ENCODE measurements at regions not wholly inside any gene's neighbourhood (a gene's known extent, or its start where the extent isn't known, plus 50 kb on each side); places are given as distances from the start of the nearest gene placed in this dataset.
"Not testable (repeated sequence)": the region's sequence is repeated elsewhere in the genome, so short reads cannot be mapped to it uniquely, and the experiment has no call there.

- WGBS = 63% methylated on average over 20 of the region's 20 CpGs
- Histone ChIP-seq H3K27ac (ENCODE audit: low read depth in 1 of 2, low read length in 2 of 2) (peak overlapping the region; percentile 85 to 90), H3K9ac (ENCODE audit: low read depth in 1 of 2, low read length in 2 of 2) (peak overlapping the region; percentile 42 to 68), H3K4me3 (ENCODE audit: low read depth in 1 of 3, low read length in 3 of 3) (peak overlapping the region; percentile 68 to 80 (median 73))
- DNase-seq (ENCODE audit: low spot score); H3K9me3 ChIP-seq (ENCODE audit: control insufficient read depth in 4 of 4, low read length in 3 of 4); H3K36me3 ChIP-seq (ENCODE audit: control insufficient read depth in 4 of 4, insufficient read depth in 3 of 4, low read depth in 1 of 4, low read length in 3 of 4); H3K27me3 ChIP-seq (ENCODE audit: control insufficient read depth in 4 of 4, insufficient read depth in 4 of 4, low read length in 3 of 4); H3K4me1 ChIP-seq (ENCODE audit: control insufficient read depth in 4 of 4, insufficient read depth in 4 of 4, low read length in 3 of 4): not testable (repeated sequence)
Observed at GRCh38 chr9:40991100-40991740, 137.3 kb downstream of the FOXD4L6 start.

GRCh38 chr9:40986332-40986731 lies 142.1 kb downstream of the FOXD4L6 start:
- not testable (repeated sequence) for H3K36me3 ChIP-seq (ENCODE audit: control insufficient read depth in 4 of 4, insufficient read depth in 3 of 4, low read depth in 1 of 4, low read length in 3 of 4); DNase-seq (ENCODE audit: low spot score); H3K9ac ChIP-seq (ENCODE audit: low read depth in 1 of 2, low read length in 2 of 2); H3K27me3 ChIP-seq (ENCODE audit: control insufficient read depth in 4 of 4, insufficient read depth in 4 of 4, low read length in 3 of 4); H3K27ac ChIP-seq (ENCODE audit: low read depth in 1 of 2, low read length in 2 of 2); H3K4me3 ChIP-seq (ENCODE audit: low read depth in 1 of 3, low read length in 3 of 3); H3K4me1 ChIP-seq (ENCODE audit: control insufficient read depth in 4 of 4, insufficient read depth in 4 of 4, low read length in 3 of 4); H3K9me3 ChIP-seq (ENCODE audit: control insufficient read depth in 4 of 4, low read length in 3 of 4)
- WGBS = 71% methylated on average over 2 of the region's 2 CpGs

- not testable (repeated sequence) for H3K9me3 ChIP-seq (ENCODE audit: control insufficient read depth in 4 of 4, low read length in 3 of 4); H3K27ac ChIP-seq (ENCODE audit: low read depth in 1 of 2, low read length in 2 of 2); H3K9ac ChIP-seq (ENCODE audit: low read depth in 1 of 2, low read length in 2 of 2); H3K27me3 ChIP-seq (ENCODE audit: control insufficient read depth in 4 of 4, insufficient read depth in 4 of 4, low read length in 3 of 4); H3K4me3 ChIP-seq (ENCODE audit: low read depth in 1 of 3, low read length in 3 of 3); H3K4me1 ChIP-seq (ENCODE audit: control insufficient read depth in 4 of 4, insufficient read depth in 4 of 4, low read length in 3 of 4); DNase-seq (ENCODE audit: low spot score); H3K36me3 ChIP-seq (ENCODE audit: control insufficient read depth in 4 of 4, insufficient read depth in 3 of 4, low read depth in 1 of 4, low read length in 3 of 4)
- WGBS = 93% methylated on average over 17 of the region's 17 CpGs
Observed at GRCh38 chr9:40975351-40975750, 153.1 kb downstream of the FOXD4L6 start.

- not testable (repeated sequence) for H3K27ac ChIP-seq (ENCODE audit: low read depth in 1 of 2, low read length in 2 of 2); H3K4me1 ChIP-seq (ENCODE audit: control insufficient read depth in 4 of 4, insufficient read depth in 4 of 4, low read length in 3 of 4); H3K27me3 ChIP-seq (ENCODE audit: control insufficient read depth in 4 of 4, insufficient read depth in 4 of 4, low read length in 3 of 4); H3K4me3 ChIP-seq (ENCODE audit: low read depth in 1 of 3, low read length in 3 of 3); H3K36me3 ChIP-seq (ENCODE audit: control insufficient read depth in 4 of 4, insufficient read depth in 3 of 4, low read depth in 1 of 4, low read length in 3 of 4); DNase-seq (ENCODE audit: low spot score); H3K9ac ChIP-seq (ENCODE audit: low read depth in 1 of 2, low read length in 2 of 2); H3K9me3 ChIP-seq (ENCODE audit: control insufficient read depth in 4 of 4, low read length in 3 of 4)
- 85% methylated on average over 10 of the region's 10 CpGs for WGBS
Observed at GRCh38 chr9:40974912-40975311, 153.6 kb downstream of the FOXD4L6 start.

- WGBS = 67% methylated on average over 3 of the region's 3 CpGs
- not testable (repeated sequence) for H3K9ac ChIP-seq (ENCODE audit: low read depth in 1 of 2, low read length in 2 of 2); H3K4me1 ChIP-seq (ENCODE audit: control insufficient read depth in 4 of 4, insufficient read depth in 4 of 4, low read length in 3 of 4); H3K36me3 ChIP-seq (ENCODE audit: control insufficient read depth in 4 of 4, insufficient read depth in 3 of 4, low read depth in 1 of 4, low read length in 3 of 4); DNase-seq (ENCODE audit: low spot score); H3K4me3 ChIP-seq (ENCODE audit: low read depth in 1 of 3, low read length in 3 of 3); H3K9me3 ChIP-seq (ENCODE audit: control insufficient read depth in 4 of 4, low read length in 3 of 4); H3K27me3 ChIP-seq (ENCODE audit: control insufficient read depth in 4 of 4, insufficient read depth in 4 of 4, low read length in 3 of 4); H3K27ac ChIP-seq (ENCODE audit: low read depth in 1 of 2, low read length in 2 of 2)
Observed at GRCh38 chr9:40971773-40972172, 156.7 kb downstream of the FOXD4L6 start.

GRCh38 chr9:40970340-40970739 lies 158.1 kb downstream of the FOXD4L6 start:
- DNase-seq (ENCODE audit: low spot score); H3K9ac ChIP-seq (ENCODE audit: low read depth in 1 of 2, low read length in 2 of 2); H3K9me3 ChIP-seq (ENCODE audit: control insufficient read depth in 4 of 4, low read length in 3 of 4); H3K27me3 ChIP-seq (ENCODE audit: control insufficient read depth in 4 of 4, insufficient read depth in 4 of 4, low read length in 3 of 4); H3K27ac ChIP-seq (ENCODE audit: low read depth in 1 of 2, low read length in 2 of 2); H3K4me3 ChIP-seq (ENCODE audit: low read depth in 1 of 3, low read length in 3 of 3); H3K4me1 ChIP-seq (ENCODE audit: control insufficient read depth in 4 of 4, insufficient read depth in 4 of 4, low read length in 3 of 4); H3K36me3 ChIP-seq (ENCODE audit: control insufficient read depth in 4 of 4, insufficient read depth in 3 of 4, low read depth in 1 of 4, low read length in 3 of 4): not testable (repeated sequence)
- 57% methylated on average over 4 of the region's 5 CpGs for WGBS

GRCh38 chr9:40962461-40962860 lies 166.0 kb downstream of the FOXD4L6 start:
- not testable (repeated sequence) for H3K4me3 ChIP-seq (ENCODE audit: low read depth in 1 of 3, low read length in 3 of 3); H3K36me3 ChIP-seq (ENCODE audit: control insufficient read depth in 4 of 4, insufficient read depth in 3 of 4, low read depth in 1 of 4, low read length in 3 of 4); H3K27me3 ChIP-seq (ENCODE audit: control insufficient read depth in 4 of 4, insufficient read depth in 4 of 4, low read length in 3 of 4); H3K27ac ChIP-seq (ENCODE audit: low read depth in 1 of 2, low read length in 2 of 2); H3K9ac ChIP-seq (ENCODE audit: low read depth in 1 of 2, low read length in 2 of 2); DNase-seq (ENCODE audit: low spot score); H3K4me1 ChIP-seq (ENCODE audit: control insufficient read depth in 4 of 4, insufficient read depth in 4 of 4, low read length in 3 of 4); H3K9me3 ChIP-seq (ENCODE audit: control insufficient read depth in 4 of 4, low read length in 3 of 4)
- WGBS = 70% methylated on average over 3 of the region's 6 CpGs

- not testable (repeated sequence) for H3K36me3 ChIP-seq (ENCODE audit: control insufficient read depth in 4 of 4, insufficient read depth in 3 of 4, low read depth in 1 of 4, low read length in 3 of 4); H3K27ac ChIP-seq (ENCODE audit: low read depth in 1 of 2, low read length in 2 of 2); H3K4me3 ChIP-seq (ENCODE audit: low read depth in 1 of 3, low read length in 3 of 3); DNase-seq (ENCODE audit: low spot score); H3K27me3 ChIP-seq (ENCODE audit: control insufficient read depth in 4 of 4, insufficient read depth in 4 of 4, low read length in 3 of 4); H3K4me1 ChIP-seq (ENCODE audit: control insufficient read depth in 4 of 4, insufficient read depth in 4 of 4, low read length in 3 of 4); H3K9me3 ChIP-seq (ENCODE audit: control insufficient read depth in 4 of 4, low read length in 3 of 4); H3K9ac ChIP-seq (ENCODE audit: low read depth in 1 of 2, low read length in 2 of 2)
- 87% methylated on average over 17 of the region's 17 CpGs for WGBS
Observed at GRCh38 chr9:40951876-40952494, 176.5 kb downstream of the FOXD4L6 start.
